Activated T-cell treated with anti-CD3 and anti-CD28 coated beads for 48 hours (primary cell): ENCODE measurements at regions not wholly inside any gene's neighbourhood (a gene's known extent, or its start where the extent isn't known, plus 50 kb on each side); places are given as distances from the start of the nearest gene placed in this dataset.
A peak's percentile ranks its signal among the peaks of the same experiment; 100 is the strongest.

Source experiments
- DNase-seq: peaks from one replicate; pipeline ENCODE4 v3.0.0-alpha.2; 2020; ENCODE audit warnings: low read depth

DNA sequence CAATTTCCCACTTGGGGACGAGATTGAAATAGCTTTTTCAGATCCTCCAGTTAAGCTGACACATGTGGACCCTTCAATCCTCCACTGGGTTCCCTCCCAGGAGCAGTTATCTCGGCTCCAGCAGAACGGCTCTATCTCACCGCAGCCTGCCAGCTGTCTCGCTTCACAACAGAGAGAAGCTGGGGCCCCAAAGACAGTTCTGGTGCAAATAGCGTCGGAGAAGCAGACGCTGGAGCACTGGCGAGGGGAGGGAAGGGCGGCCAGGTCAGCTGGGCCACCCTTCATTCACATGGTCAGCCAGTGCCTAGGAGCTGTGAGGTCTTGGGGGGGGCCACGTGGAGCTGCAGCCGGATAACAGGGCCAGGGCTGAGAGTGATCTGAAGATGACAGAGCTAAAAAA, 141.3 kb upstream of the SDK2 start:
- DNase-seq, result no peak

DNA sequence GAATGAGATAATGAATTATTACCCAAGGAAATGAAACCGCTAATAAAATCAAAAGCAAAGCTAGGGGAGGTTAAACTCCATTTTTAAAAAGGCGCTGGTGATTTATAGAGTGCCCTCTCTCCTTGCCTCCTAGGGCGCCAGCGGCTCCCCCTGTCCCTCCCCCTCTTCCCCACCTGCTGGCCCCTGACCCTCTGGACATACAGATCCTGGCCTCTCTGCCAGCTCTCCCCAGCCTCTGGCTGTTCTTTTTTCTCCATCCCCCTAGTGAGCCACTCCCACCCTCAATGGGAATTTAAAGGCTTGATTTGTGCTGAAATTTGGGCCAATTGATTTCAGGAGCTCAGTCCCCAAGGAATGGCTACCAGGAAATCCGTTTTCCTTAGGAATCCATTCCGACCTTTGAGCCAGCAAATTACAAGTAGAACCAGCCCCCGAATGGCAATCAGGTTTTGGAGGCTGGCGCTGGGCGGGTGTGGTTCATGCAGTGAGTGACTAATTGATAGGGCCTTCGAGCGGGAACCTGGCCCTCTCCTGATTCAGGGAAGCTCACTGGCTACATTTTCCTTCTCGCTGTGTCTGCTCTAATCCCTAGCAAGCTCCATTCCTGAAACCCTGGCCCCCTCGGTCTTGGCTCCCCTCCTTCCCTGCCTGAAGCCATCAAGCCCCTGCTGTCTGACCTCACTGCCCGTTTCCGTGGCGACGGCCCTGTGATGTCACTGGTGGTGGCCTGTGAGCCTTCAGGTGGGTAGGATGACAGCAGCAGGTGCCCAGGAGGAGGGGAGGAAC, 141.9 kb upstream of the SDK2 start:
- DNase-seq, result peak; percentile 1

DNA sequence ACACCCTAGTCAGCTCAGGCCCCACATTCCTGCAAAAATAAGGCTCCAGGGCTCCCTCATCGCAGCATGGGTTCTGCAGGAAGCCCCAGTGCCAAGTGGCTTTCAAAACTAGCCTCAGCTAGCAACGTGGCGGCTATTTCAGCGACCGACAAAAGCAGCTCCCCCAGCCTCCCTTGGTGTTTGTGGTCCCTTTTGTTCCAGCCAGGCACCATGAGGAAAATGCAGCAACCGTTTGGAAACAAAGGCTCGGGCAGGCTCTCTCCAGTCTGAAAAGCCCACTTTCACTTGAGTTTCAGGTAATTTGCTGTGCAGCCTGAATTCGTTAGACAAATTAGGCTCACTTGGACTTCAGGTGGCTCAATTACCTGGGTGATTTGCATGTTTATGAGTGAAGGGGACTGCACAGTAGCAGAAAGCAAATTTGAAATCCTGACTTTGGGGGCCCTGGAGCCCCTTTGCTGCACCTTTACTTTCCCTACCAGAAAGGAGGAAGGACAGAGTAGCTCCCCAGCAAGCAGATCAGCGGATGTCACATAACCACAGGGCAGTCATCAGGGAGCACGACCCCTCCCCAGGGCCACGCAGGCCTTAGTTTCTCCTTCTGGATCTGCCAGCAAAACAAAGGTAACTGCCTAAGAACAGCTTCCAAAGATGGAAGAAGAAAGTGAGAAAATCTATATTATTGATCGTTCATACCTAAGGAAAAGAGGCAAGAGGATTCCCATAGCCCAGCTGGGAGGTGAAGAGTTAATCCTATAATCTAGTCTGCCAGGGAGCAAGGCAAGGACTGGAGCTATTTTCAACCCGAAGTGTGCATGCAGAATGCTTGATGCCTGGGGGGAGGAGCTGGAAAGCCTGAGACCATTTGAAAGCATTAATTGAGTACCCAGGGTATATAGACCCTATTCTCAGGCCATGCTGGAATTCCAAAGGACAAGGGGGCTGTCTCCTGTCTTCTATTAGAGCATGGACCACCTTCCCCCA, 143.1 kb upstream of the SDK2 start:
- DNase-seq, result no peak

DNA sequence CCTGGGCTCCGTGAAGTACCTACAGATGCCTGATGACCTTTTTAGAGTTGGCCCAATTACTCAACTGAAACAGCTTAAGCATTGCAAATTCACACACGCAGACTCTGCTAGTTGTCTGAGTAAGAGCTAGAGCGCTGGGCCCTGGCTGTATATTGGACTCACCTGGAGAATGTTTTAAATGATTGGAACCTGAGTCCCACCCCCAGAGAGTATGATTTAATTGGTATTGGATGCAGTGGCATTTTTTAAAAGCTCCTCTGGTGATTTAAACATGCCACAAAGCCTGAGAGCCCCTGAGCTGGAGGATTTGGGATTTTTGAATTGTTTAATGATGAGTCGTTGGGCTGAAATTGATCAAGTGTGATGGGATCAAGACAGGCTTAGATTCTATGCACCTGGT, 143.9 kb upstream of the SDK2 start:
- DNase-seq, result no peak

DNA sequence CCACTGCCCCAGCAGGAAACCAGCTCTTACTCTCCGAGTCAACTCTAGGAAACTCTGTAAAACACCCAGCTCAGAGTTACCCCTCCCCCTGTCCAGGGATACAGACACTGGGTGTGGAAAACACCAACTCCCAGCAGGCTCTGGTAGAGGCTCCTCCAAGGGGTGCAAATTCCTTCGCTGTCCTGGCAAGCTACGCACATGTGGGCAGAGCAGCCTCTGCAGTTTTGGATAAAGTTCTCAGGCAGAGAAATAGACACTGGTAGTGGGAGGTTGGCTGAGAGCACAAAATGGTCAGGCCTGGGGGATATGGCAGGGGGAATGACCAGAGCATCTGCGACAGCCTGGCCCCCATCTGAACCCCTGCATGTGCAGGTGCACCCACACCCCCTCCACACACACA, 146.9 kb upstream of the SDK2 start:
- DNase-seq, result no peak

DNA sequence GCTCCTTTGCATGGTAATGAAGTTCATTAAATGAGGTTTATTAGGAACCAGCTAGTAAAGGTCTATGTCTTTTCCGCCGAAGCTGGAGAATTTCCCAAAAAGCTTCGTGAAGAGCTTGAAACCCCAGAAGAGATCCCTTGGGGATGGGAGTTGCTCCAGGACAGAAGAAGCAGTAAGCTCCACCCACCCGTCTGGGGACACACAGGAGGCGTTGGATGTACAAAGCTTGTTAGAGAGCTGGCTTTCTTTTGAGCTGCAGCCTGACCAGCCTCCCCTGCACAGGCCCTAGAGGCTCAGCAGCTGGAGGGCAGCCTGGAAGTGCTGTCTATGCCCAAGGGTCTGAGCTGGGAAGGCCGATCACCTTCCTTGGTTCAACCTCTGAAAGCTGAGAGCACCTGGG, 147.4 kb upstream of the SDK2 start:
- no peak for DNase-seq

DNA sequence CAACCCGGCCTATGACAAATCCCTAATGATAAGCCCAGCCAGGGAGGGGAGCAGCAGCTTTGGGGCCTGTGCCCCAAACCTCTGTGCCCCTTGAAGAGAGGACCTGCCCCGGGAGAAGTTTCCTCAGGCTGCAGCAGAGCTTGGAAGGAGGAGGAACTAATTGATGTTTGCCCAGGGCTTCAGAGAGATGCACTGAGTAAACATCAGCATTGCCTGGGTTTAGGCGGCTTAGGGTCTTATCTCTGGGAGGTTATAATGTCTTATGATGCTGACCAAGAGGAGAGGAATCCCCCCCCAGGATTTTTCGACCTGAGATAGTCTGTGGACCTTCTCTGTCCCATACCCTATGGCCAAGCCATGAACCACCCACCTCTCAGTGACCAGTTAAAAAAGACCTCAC, 148.7 kb upstream of the SDK2 start:
- DNase-seq, result no peak

DNA sequence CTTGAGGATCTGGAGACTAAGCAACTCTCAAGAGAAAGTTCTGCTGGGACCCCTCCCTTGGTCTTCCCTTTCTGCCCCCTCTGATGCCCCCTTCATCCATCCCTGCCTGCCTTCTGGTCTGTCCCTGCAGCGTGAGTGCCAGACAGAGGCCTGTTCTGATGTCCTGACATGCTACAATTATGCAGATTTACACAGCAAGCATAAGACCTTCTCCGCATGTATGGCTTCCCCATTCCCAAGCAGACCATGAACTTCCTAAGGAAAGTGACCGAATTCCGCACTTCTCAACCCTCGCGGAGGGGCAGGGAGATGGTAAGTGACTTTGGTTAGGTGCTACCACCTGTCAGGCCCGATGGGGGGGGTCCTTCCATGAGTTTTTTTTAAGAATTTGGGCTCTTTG, 150.1 kb upstream of the SDK2 start:
- DNase-seq, result no peak

DNA sequence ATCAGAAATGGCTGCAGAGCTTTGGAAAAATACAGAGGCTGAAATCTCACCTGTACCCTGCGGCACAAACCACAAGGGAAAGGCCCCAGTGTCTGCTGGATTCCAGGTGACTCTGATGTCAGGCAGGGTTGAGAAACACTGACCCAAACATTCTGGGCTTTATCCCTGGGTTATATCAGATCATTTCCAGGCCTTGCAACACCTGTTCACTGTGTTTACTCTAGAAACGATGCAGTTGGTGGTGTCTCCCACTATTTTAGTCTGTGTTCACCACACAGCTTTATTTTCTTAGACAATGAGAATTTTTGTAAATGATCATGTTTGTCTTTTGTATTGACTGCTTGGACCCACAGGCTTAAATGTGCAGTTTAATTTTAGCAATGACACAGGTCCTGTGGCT, 151.5 kb upstream of the SDK2 start:
- DNase-seq, result no peak

DNA sequence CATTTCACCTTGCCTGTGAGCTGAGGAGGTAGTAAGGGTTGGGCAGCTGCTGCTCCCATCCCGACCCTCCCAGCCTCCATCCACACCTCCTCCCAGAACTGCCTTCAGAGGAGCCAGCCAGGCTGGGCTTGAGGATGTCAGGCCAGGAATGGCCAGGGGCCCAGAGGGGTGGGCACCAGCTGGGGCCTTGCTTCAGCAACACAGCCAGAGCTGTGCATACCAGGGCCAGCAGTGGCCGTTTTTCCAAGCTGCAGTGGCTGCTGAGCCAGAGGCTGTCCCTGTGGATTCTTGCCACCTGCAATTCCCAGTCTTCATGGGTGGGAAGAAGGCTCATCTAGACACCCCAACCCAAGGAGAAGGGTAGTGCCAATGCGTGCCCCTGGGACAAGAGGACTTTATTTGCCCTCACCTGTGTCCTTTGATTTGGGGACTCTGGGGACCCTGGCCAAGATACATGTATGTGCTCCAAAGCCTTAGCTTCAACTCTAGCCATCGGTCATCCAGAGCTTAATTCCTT, 153.4 kb upstream of the SDK2 start:
- DNase-seq, result no peak

DNA sequence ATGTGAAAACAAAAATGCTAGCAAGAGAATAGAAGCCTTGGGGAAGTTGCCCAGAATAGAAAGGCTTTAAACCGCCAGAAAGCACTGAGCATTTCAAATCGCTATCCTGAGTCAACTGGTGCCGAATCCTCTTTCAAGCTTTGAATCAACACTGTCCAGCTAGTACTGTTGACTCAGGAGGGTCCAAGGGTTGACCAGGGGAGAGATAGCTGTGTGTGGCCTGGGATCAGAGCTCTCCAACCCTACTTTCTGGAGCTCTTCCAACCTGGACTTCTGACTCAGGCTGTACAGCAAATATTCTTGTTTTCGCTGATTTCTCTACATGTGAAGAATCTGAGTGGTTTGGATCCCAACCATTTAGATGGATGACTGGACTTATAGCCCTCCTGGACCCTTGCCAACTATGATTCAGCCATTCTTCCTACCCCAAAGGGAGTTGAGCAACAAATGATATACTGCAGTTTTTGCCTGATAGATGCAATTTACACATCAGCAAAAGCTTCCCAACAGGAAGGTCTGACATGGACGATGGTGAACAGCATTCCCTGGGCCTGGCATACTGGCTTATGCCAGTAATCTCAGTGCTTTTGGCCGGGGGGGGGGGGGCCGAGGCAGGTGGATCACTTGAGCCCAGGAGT, 154.0 kb upstream of the SDK2 start:
- DNase-seq, result no peak

DNA sequence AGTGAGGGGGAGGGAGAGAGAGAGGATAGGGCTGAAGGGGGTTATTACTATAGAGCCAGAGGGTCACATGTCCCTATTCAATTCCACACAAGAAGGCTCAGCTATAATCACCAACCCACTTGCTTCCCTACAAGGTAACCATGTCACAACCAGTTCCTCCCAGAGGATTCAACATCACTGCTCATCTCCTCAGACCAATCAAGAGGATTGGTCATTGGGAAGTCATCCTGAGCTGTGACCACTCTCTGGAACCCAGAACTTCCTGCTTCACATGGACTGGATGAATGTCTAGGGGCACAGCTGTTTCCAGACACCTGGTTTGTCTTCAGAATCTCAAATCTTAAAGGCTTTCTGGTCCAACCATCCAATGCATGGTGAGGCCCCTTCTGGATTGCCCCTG, 154.9 kb upstream of the SDK2 start:
- no peak for DNase-seq

DNA sequence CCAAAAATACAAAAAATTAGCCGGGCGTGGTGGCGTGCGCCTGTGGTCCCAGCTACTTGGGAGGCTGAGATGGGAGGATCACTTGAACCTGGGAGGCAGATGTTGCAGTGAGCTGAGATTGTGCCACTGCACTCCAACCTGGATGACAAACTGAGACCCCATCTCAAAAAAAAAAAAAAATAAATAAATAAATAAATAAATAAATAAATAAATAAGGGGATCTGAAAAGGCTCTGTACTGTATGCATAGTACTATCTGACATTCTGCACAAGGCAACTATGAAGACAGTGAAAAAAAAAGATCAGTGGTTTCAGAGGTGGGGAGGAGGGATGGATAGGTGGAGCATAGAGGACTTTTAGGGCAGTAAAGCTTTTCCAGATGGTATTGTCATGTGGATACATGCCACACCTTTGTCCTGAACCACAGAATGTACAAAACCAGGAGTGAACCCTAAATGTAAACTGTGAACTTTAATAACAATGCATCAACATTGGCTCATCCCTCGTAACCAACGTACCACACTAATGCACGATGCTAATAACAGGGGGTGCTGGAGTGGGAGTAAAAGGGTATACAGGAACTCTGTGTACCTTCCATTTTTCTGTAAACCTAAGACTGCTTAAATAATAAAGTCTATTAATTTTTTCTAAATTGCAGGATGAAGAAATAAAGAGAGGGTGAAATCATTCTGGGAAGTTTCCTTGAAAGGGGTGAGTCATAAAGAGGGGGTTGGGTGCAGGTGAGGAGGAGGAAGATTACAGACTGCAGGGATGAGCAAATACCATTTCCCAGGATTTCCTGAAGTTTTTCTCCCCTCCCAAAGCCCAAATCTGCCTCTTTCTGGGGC, 155.8 kb upstream of the SDK2 start:
- DNase-seq, result no peak

DNA sequence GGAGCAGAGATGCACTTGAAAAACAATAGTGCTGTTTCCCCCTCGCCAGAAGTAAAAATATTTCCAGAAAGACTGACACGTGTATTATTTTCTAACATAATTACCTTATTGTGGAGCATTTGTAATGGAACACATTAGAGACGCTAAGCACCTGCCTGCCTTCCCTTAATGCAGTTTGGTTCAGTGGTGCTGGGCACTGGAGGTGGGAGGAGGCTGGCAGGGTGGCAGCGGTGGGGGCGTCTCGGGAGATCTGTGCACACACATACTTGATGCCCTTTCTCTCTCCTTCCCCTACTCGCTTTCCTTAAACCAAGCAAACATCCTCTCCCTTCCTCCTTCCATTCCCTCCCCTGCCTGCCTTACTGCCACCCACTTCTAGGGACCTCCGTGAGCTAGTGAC, 156.6 kb upstream of the SDK2 start:
- no peak for DNase-seq

DNA sequence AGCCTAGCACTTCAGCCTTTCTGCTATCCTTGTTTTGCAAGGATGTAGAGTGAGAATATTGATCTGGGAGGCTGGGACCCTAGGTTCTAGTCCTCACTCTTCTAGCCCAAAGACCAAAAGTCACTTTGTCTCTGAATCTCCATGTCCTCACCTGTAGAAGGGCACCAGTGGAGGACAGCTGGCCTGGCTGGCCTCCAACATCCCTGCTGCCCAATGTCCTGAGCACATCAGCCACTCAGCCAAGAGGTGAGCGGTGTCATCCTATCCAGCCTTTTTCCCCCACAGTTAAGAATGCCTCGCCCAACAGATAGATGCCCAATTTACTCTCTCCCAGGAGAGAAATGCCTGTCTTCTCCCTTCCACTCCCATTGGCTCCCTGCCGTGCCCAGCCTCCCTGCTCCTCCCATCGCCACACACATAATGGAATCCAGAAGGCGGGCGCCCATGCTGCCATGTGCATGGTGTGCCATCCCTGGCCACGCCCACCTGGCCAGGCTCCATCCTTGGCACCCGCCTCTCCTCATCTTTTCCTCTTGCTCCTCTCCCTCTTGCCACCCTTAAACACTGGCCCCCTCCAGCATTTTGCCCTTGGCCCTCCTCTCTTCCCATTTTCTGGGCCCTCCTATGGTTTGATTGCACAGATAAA, 157.3 kb upstream of the SDK2 start:
- DNase-seq, result no peak

DNA sequence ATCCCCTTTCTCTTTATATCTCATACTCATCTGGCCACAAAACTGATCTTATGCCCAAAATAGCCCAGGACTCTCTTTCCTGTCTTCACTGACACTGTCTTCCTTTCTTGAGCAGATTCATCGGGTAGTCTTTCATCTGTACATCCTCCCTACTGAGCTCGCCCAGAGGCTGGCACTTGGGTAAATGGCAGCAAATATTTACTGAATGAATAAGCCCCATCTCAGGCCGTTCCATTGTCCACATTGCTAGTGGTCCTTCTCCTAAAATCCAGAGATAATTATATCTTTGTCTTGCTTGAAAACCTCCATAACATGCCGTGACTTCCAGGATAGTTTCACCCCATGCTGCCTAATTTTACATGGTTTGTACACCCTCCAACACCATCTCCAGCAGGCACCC, 158.1 kb upstream of the SDK2 start:
- no peak for DNase-seq

DNA sequence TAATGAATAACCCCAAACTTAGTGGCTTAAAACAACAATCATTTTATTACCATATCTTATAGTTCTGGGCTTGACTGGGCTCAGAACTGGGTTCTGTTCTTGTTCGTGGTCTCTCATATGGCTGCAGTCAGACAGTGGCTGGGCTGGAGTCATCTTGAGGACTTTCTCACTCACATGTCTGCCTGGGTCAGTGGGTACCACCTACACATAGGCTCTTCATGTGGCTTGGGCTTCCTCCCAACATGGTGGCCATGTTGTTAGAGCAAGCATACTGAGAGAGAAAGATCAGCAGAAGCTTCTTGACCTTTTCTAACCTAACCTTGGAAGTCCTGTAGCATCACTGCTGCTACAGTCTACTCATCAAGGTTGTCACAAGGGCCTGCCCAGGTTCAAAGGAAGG, 158.6 kb upstream of the SDK2 start:
- DNase-seq, result no peak

DNA sequence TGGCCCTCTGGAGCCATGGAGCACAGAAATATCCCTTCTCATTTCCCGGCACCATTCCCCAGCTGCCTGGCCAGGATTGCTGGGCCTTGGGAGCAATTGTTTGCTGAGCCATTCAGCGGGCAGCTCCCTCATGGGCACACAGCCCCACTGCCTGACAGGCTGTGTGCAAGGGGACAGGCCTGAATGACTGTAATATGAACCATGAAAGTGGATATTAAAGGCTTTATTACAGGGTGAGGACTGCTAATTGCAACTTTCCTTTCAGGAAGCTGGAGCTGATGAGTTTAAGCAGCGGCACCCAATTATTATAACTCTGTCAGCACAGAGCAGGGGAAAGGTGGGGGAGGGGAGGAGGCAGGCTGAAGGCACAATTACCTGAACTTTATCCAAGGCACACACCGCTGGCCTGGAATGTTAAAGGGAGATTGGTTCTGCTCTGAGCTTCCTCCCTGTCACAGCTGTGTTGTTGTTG, 159.8 kb upstream of the SDK2 start:
- no peak for DNase-seq

DNA sequence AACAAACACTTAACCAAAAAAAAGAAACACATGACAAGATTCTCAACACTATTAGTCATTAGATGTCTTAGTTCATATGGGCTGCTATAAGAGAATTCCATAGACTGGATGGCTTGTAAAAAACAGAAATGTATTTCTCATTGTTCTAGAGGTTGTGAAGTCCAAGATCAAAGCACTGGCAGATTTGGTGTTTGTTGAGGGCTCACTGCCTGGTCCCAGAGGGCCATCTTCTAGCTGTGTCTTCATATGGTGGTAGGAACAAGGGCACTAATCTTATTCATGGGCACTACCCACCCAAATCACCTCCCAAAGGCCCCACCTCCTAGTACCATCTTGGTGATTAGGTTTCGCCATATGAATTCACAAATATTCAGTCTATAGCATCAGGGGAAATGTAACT, 162.5 kb upstream of the SDK2 start:
- DNase-seq, result no peak

DNA sequence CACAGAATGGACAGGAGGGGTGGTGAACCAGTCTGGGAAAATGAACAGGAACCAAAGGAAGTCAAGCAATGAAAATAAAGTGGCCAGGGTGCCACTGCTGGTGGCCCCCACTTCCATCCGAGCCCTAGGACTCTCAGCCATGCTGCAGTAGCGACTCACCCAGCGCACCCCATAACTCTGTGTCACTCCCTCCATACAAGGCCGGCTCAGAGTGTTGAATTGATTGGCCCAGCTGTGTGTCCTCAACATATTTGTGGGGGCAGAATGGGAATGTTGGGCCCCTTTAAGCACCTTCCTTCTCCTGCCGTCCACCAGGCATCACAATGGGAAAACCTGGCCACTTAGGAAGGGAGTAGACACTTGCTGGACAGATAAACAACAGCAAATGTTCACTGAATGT, 169.0 kb upstream of the SDK2 start:
- no peak for DNase-seq

DNA sequence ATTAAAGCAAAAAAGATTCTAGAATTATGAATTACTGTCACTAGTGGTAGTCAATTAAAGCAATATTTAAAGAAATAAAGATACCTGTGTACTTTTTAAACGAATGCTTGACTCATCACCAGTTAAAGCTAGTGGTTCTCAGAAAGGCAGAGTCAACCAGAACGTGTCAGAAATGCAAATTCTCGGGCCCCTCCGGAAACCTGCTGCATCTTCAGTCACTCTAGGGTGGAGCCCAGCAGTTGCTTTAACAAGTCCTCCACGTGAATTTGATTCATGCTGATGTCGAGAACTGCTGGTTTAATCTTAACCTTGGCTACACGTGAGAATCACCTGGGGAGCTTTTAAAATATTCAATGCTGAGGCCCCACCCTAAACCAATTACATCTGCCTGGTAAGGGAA, 169.8 kb upstream of the SDK2 start:
- DNase-seq, result no peak
